ENCODE measurements at regions not wholly inside any gene's neighbourhood (a gene's known extent, or its start where the extent isn't known, plus 50 kb on each side); places are given as distances from the start of the nearest gene placed in this dataset.

DNA sequence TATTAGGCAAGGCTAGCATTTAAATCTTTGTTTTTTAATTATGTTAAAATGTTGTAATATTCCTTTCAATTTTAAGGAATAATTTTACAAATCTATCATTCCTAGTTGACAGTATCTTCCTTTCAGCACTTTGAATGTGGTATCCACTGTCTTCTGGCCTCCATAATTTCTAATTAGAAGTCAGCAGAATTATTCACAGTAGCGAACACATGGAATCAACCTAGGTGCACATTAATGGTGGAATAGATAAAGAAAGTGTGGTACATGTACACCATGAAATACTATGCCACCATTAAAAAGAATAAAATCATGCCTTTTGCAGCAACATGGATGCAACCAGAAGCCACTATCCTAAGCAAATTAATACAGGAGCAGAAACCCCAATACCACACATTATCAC, 1887.8 kb downstream of the PCDH7 start:
- Mint-ChIP-seq H3K4me3 (no peak overlapping the region), H3K4me1 (ENCODE audit: unreplicated experiment) (no peaks in the 10 kb centered on the region), H3K36me3 (no peaks in the 10 kb centered on the region), H3K27me3 (no peaks in the 10 kb centered on the region), H3K9me3 (peaks cover 22% of the 10 kb centered on the region), H3K27ac (no peak overlapping the region)
- DNase-seq (ENCODE audit: extremely low spot score, unreplicated experiment), result no peak
- no peak for TF ChIP-seq CTCF (conservative IDR thresholded peaks at IDR 0.05)

DNA sequence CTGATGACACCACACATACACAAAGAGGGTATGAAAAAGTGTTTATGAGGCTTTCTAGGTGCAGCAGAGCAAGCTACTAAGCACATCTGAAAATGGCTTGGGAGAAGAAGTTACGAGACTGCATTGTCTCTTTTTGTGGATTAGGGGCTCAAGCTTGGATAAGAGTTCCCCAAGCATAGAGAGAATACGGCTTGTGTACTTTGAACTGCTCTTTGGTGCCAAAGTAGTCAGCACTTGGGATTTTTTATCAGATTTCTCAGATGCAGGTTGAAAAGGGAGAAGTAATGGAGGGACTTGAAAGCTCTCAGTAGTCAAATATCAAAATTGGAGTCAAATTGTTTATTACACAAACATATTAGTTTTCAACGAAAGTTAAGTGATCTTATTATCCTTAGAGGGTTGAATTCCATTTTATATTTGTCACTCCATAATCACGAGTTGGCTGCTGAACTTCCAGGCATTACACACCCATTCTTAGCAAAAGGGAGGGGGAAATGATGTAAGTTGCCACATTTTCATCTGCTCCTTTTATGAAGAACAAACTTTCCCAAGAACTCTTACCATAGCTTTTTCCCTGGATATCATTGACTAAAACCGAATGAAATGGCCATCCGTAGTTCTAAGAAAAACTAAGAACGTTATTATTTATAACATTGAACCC, 1904.9 kb downstream of the PCDH7 start:
- peaks cover 5% of the 10 kb centered on the region for H3K4me1 Mint-ChIP-seq (ENCODE audit: unreplicated experiment)
- TF ChIP-seq CTCF (conservative IDR thresholded peaks at IDR 0.05), result no peak
- no peaks in the 10 kb centered on the region for H3K27me3 Mint-ChIP-seq
- no peak overlapping the region for H3K4me3 Mint-ChIP-seq
- no peaks in the 10 kb centered on the region for H3K9me3 Mint-ChIP-seq
- H3K36me3 Mint-ChIP-seq, result no peaks in the 10 kb centered on the region
- no peak for DNase-seq (ENCODE audit: extremely low spot score, unreplicated experiment)
- no peak overlapping the region for H3K27ac Mint-ChIP-seq

DNA sequence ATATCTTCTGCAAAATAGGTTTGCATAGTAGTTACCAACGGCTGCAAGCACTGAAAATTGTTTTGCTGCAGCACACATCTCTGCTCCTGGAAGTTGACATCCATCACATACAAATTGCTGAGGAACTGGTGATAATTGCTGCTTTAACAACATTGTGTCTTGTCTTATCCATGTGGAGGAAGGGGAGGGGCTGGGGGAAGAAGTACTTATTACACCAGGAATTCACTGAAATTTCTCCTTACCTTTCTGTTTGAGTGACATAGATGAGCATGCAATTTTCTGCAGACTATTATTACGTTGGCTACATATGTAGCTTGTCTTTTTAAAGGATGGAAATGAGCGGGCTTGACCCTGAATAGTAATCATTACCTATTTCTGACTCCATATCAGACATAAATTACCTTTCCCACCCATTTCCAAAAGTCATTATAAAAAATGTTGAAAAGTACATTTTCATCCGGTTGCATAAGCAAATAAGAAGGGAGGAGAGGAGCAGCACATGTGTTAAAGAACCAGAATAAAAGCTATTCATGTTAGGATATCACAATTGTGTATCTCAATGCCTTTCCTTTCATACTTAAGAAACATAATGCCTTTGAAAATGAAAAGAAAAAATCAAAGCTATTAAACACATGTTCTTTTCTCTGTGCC, 1905.6 kb downstream of the PCDH7 start:
- Mint-ChIP-seq H3K4me1 (ENCODE audit: unreplicated experiment) (peaks cover 5% of the 10 kb centered on the region), H3K27ac (no peak overlapping the region), H3K36me3 (no peaks in the 10 kb centered on the region), H3K9me3 (no peaks in the 10 kb centered on the region), H3K4me3 (no peak overlapping the region), H3K27me3 (no peaks in the 10 kb centered on the region)
- DNase-seq (ENCODE audit: extremely low spot score, unreplicated experiment), result no peak
- no peak for TF ChIP-seq CTCF (conservative IDR thresholded peaks at IDR 0.05)

GRCh38 chr4:32631831-32632230, 1911.7 kb downstream of the PCDH7 start:
- DNase-seq (ENCODE audit: extremely low spot score, unreplicated experiment), result no peak
- TF ChIP-seq CTCF (conservative IDR thresholded peaks at IDR 0.05), result no peak
- H3K36me3 Mint-ChIP-seq, result no peaks in the 10 kb centered on the region
- H3K27me3 Mint-ChIP-seq, result no peaks in the 10 kb centered on the region
- no peaks in the 10 kb centered on the region for H3K9me3 Mint-ChIP-seq
- H3K4me3 Mint-ChIP-seq, result no peak overlapping the region
- H3K27ac Mint-ChIP-seq, result no peak overlapping the region
- H3K4me1 Mint-ChIP-seq (ENCODE audit: unreplicated experiment), result no peaks in the 10 kb centered on the region

DNA sequence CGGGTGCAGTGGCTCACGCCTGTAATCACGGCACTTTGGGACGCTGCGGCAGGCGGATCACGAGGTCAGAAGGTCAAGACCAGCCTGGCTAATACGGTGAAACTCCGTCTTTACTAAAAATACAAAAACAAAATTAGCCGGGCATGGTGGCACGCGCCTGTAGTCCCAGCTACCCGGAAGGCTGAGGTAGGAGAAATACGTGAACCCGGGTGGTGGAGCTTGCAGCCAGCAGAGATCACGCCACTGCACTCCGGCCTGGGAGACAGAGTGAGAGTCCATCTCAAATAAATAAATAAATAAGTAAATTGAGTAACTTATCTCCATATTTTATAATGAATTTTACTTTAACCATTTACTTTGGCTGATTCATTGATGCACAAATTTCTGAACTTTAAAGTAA, 1913.3 kb downstream of the PCDH7 start:
- no peak for DNase-seq (ENCODE audit: extremely low spot score, unreplicated experiment)
- H3K36me3 Mint-ChIP-seq, result no peaks in the 10 kb centered on the region
- no peak overlapping the region for H3K27ac Mint-ChIP-seq
- no peak overlapping the region for H3K4me3 Mint-ChIP-seq
- H3K9me3 Mint-ChIP-seq, result no peaks in the 10 kb centered on the region
- H3K4me1 Mint-ChIP-seq (ENCODE audit: unreplicated experiment), result no peaks in the 10 kb centered on the region
- H3K27me3 Mint-ChIP-seq, result no peaks in the 10 kb centered on the region
- TF ChIP-seq CTCF (conservative IDR thresholded peaks at IDR 0.05), result no peak

Data from type B pancreatic cell (in vitro differentiated cells).